Mesodermal cell (in vitro differentiated cells): ENCODE measurements at regions not wholly inside any gene's neighbourhood (a gene's known extent, or its start where the extent isn't known, plus 50 kb on each side); places are given as distances from the start of the nearest gene placed in this dataset.
"Not testable (repeated sequence)": the region's sequence is repeated elsewhere in the genome, so short reads cannot be mapped to it uniquely, and the experiment has no call there.

Experiments
- H3K27ac ChIP-seq: 2 replicates; pipeline ENCODE4 v1.7.0; 2013; ENCODE audit warnings: mild to moderate bottlenecking, low read depth, low read length, moderate library complexity; ENCODE audit not compliant: severe bottlenecking
- H3K36me3 ChIP-seq: 2 replicates; pipeline ENCODE4 v1.7.1; 2013; ENCODE audit warnings: mild to moderate bottlenecking, low read length, moderate library complexity; ENCODE audit not compliant: control insufficient read depth, insufficient read depth
- H3K4me1 ChIP-seq: one replicate; pipeline ENCODE4 v1.7.1; 2013; ENCODE audit warnings: mild to moderate bottlenecking, low read length; ENCODE audit not compliant: insufficient read depth, control insufficient read depth, poor library complexity, severe bottlenecking
- H3K4me3 ChIP-seq: 2 replicates; pipeline ENCODE4 v1.7.0; 2013; ENCODE audit warnings: low read length, control low read depth, mild to moderate bottlenecking; ENCODE audit not compliant: insufficient read depth, poor library complexity, severe bottlenecking; ENCODE audit errors: extremely low read depth
- H3K9me3 ChIP-seq: 2 replicates; pipeline ENCODE4 v1.7.1; 2013; ENCODE audit warnings: mild to moderate bottlenecking, low read length, moderate library complexity; ENCODE audit not compliant: control insufficient read depth
- WGBS, 2 experiments: methylation state at CpG; one replicate each; pipeline ENCODE4 v1.1.5; 2013; ENCODE audit warnings: missing lambda C conversion rate in 2 of 2; ENCODE audit not compliant: insufficient coverage in 2 of 2; 5-methylcytosine and 5-hydroxymethylcytosine counted together

DNA sequence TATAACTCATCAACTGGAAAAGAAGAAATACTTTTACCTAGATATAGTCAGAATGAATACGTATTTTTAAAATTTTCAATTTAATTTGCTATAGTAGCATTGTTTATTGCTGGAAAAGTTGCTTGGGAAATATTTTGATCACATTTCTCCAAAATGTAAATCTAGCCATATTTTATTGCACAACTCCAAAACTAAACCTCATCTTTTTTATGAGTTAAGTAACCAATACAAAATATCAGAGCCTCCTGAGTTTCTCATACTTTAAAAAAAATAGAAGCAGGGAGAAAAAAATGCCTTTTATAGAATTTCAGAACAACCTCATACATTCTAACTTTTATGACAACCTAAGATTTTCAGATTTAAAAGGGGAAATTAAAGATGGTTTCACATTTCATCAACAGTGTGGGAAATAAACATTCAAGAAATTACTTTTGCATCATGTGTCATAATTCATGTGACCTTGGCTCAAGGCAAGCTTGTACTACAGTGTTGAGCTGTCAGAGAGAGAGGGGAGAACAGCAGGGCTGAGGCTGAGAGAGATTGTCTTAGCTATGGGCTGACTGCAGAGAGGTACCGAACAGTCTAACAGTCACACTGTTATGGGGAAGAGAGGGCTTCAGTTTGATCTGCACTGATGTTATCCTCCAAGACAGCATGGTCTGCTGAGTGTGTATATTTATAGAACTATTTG, 519.0 kb downstream of the LTN1 start:
- Histone ChIP-seq H3K27ac (no peak overlapping the region), H3K9me3 (no peaks in the 10 kb centered on the region), H3K4me3 (no peak overlapping the region), H3K4me1 (no peaks in the 10 kb centered on the region), H3K36me3 (no peaks in the 10 kb centered on the region)
- WGBS, 2 experiments: 100% methylated on average over 1 of the region's 2 CpGs; no CpG with 5 or more reads in 1 of the 2 experiments

GRCh38 chr21:28472543-28472942, 520.1 kb downstream of the LTN1 start:
- not testable (repeated sequence) for H3K4me3 ChIP-seq, H3K9me3 ChIP-seq, H3K36me3 ChIP-seq, H3K4me1 ChIP-seq, H3K27ac ChIP-seq
- WGBS, 2 experiments: no CpG with 5 or more reads among the region's 2 CpGs

- Histone ChIP-seq H3K36me3 (no peaks in the 10 kb centered on the region), H3K4me1 (no peaks in the 10 kb centered on the region), H3K4me3 (no peak overlapping the region), H3K9me3 (no peaks in the 10 kb centered on the region), H3K27ac (no peak overlapping the region)
- 87 to 93% methylated on average over 4 of the region's 5 CpGs for WGBS, 2 experiments
Measured at GRCh38 chr21:28464988-28465387, 527.7 kb downstream of the LTN1 start.

DNA sequence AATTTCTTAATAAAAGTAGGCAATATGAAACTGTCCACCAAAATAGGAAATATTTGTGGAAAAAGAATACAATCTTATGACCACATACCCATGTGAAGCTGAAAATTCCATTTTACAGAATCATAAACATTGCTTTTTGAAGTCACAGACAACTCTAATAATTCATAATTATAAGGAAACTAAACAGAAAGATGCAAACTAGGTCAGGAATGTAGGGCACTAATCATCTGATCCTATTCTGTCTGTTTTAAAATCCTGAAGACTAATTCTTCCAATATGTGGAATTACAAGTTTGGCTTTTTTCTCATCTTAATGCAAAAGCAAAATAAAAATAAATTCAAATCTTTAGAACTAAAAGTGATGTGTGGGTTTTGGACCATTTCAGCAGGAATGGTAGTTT, 528.6 kb downstream of the LTN1 start:
- H3K27ac ChIP-seq: no peak overlapping the region
- H3K36me3 ChIP-seq: no peaks in the 10 kb centered on the region
- no peaks in the 10 kb centered on the region for H3K9me3 ChIP-seq
- H3K4me1 ChIP-seq: no peaks in the 10 kb centered on the region
- H3K4me3 ChIP-seq: no peak overlapping the region

GRCh38 chr21:28459193-28459592, 533.5 kb downstream of the LTN1 start:
- H3K9me3 ChIP-seq: no peaks in the 10 kb centered on the region
- no peak overlapping the region for H3K27ac ChIP-seq
- WGBS, 2 experiments: 80 to 100% methylated on average over 1 of the region's 2 CpGs
- H3K4me1 ChIP-seq: no peaks in the 10 kb centered on the region
- H3K36me3 ChIP-seq: no peaks in the 10 kb centered on the region
- H3K4me3 ChIP-seq: no peak overlapping the region

- H3K27ac ChIP-seq: no peak overlapping the region
- H3K9me3 ChIP-seq: no peaks in the 10 kb centered on the region
- no CpG with 5 or more reads among the region's 1 CpG for WGBS, 2 experiments
- no peaks in the 10 kb centered on the region for H3K36me3 ChIP-seq
- no peak overlapping the region for H3K4me3 ChIP-seq
- H3K4me1 ChIP-seq: no peaks in the 10 kb centered on the region
Measured at GRCh38 chr21:28458446-28458845, 534.2 kb downstream of the LTN1 start.

DNA sequence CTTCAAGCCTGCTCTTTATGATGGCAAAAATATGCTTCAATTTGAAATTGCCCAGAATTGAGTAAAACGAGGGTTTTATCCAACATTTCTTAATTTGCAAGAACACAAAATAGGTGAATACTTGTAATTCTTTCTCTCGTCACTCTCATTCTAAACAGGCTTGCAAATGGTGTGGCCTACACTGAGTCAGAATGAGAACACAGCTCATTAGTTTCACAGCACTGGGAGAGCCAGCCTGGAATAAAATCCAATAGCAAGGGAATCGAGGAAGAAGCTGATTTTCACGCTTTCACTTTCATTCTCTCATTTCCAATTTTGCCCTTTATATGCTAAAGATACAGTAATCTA, 537.5 kb downstream of the LTN1 start:
- Histone ChIP-seq H3K4me3 (no peak overlapping the region), H3K9me3 (no peaks in the 10 kb centered on the region), H3K27ac (no peak overlapping the region), H3K4me1 (no peaks in the 10 kb centered on the region), H3K36me3 (no peaks in the 10 kb centered on the region)
- 51 to 94% methylated on average over 2 to 3 of the region's 4 CpGs for WGBS, 2 experiments

- no peak overlapping the region for H3K4me3 ChIP-seq
- H3K4me1 ChIP-seq: no peaks in the 10 kb centered on the region
- WGBS, 2 experiments: no CpG with 5 or more reads among the region's 2 CpGs
- no peaks in the 10 kb centered on the region for H3K9me3 ChIP-seq
- H3K27ac ChIP-seq: no peak overlapping the region
- no peaks in the 10 kb centered on the region for H3K36me3 ChIP-seq
Measured at GRCh38 chr21:28454564-28455252, 538.0 kb downstream of the LTN1 start.

GRCh38 chr21:28447462-28447861, 545.2 kb downstream of the LTN1 start:
- no peaks in the 10 kb centered on the region for H3K4me1 ChIP-seq
- no peaks in the 10 kb centered on the region for H3K9me3 ChIP-seq
- WGBS, 2 experiments: no CpG with 5 or more reads among the region's 1 CpG
- no peaks in the 10 kb centered on the region for H3K36me3 ChIP-seq
- no peak overlapping the region for H3K4me3 ChIP-seq
- H3K27ac ChIP-seq: no peak overlapping the region

DNA sequence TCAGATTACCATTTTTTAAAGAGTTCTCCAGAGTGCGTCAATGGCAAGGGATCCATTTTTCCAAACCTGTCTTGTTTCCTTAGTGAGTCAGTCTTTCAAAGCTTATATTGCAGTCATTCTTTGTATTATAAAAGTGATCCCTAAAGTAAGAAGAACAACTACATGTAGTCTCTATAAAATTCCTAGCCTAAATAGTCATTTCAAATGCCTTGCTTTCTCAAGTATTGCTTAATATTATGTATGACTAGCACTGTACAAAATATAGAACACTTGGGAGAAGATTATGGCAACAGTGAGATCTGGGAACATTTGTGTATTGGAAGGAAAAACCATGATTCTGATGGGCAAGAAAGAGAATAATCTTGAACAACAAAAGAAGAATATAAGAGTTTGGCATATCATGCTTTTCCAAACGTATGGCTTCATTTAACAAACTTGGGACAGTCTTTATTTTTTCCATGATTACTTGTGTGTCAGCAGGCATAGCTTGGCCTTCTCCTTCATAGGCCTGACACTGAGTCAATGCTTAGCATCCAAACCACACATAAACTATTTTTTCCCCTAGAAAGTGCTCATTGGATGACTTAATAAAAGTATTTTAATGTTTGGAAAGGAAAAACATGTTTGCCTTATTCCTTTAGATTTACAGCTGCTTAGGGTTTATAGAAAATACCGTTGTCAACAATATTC, 547.4 kb downstream of the LTN1 start:
- H3K36me3 ChIP-seq: no peaks in the 10 kb centered on the region
- H3K9me3 ChIP-seq: no peaks in the 10 kb centered on the region
- no peaks in the 10 kb centered on the region for H3K4me1 ChIP-seq
- 75 to 93% methylated on average over 1 to 2 of the region's 3 CpGs for WGBS, 2 experiments
- H3K4me3 ChIP-seq: no peak overlapping the region
- no peak overlapping the region for H3K27ac ChIP-seq

GRCh38 chr21:28444557-28444956, 548.1 kb downstream of the LTN1 start:
- H3K27ac ChIP-seq: no peak overlapping the region
- H3K36me3 ChIP-seq: no peaks in the 10 kb centered on the region
- H3K4me3 ChIP-seq: no peak overlapping the region
- no peaks in the 10 kb centered on the region for H3K9me3 ChIP-seq
- no peaks in the 10 kb centered on the region for H3K4me1 ChIP-seq
